DOHH2 (cell line): ENCODE measurements at regions not wholly inside any gene's neighbourhood (a gene's known extent, or its start where the extent isn't known, plus 50 kb on each side); places are given as distances from the start of the nearest gene placed in this dataset.

Experiments used
- EZH2phosphoT487 ChIP-seq: fragments of 200-600 bp; sonication (generic); IDR thresholded peaks from 2 replicates; pipeline ENCODE4 v1.6.1; 2017; ENCODE audit warnings: borderline replicate concordance, mild to moderate bottlenecking, antibody characterized with exemption, low read length, moderate library complexity, mixed read lengths
- TF ChIP-seq, protein P1 (sequence below): fragments of 200-600 bp; sonication (generic); IDR thresholded peaks from one replicate; pipeline ENCODE4 v1.5.1; 2014; ENCODE audit warnings: antibody characterized with exemption, mild to moderate bottlenecking, low read depth, low read length; ENCODE audit not compliant: poor library complexity, severe bottlenecking

- TF ChIP-seq, protein P1, sequence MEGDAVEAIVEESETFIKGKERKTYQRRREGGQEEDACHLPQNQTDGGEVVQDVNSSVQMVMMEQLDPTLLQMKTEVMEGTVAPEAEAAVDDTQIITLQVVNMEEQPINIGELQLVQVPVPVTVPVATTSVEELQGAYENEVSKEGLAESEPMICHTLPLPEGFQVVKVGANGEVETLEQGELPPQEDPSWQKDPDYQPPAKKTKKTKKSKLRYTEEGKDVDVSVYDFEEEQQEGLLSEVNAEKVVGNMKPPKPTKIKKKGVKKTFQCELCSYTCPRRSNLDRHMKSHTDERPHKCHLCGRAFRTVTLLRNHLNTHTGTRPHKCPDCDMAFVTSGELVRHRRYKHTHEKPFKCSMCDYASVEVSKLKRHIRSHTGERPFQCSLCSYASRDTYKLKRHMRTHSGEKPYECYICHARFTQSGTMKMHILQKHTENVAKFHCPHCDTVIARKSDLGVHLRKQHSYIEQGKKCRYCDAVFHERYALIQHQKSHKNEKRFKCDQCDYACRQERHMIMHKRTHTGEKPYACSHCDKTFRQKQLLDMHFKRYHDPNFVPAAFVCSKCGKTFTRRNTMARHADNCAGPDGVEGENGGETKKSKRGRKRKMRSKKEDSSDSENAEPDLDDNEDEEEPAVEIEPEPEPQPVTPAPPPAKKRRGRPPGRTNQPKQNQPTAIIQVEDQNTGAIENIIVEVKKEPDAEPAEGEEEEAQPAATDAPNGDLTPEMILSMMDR, result no peak
- no peak for TF ChIP-seq EZH2phosphoT487
Observed at GRCh38 chr20:52619671-52620070, 352.5 kb upstream of the TSHZ2 start.
